Panc1 (cell line): ENCODE measurements at regions not wholly inside any gene's neighbourhood (a gene's known extent, or its start where the extent isn't known, plus 50 kb on each side); places are given as distances from the start of the nearest gene placed in this dataset.

Source experiments
- ATAC-seq: fragments of 200-7000 bp; cut with Tn5 transposase; 2 replicates; pipeline ENCODE4 v1.9.1; 2020; ENCODE audit warnings: mild to moderate bottlenecking, moderate library complexity
- BruUV-seq: library from RNA; stranded (reverse); fragments of 400-500 nt; replicated peaks from 2 replicates; lab custom pipeline; 2021; lab: Mats Ljungman, UMichigan
- CTCF ChIA-PET: fragments of 300-600 bp; sonication (Branson Sonifier 250); formaldehyde crosslinking; loops from one replicate; lab custom pipeline; 2022; ENCODE audit warnings: antibody characterized with exemption; lab: Charles Lee
- POLR2A ChIA-PET: fragments of 300-600 bp; sonication (Branson Sonifier 250); formaldehyde crosslinking; loops from one replicate; lab custom pipeline; 2022; ENCODE audit warnings: antibody characterized with exemption; lab: Charles Lee
- DNase-seq: peaks from one replicate; pipeline ENCODE4 v3.0.0-alpha.2; 2010; ENCODE audit warnings: low read depth, low spot score
- H3K27ac ChIP-seq: 2 replicates; pipeline ENCODE4 v1.5.1; 2011; ENCODE audit warnings: mild to moderate bottlenecking, low read length, inconsistent platforms
- H3K27me3 ChIP-seq: fragments of 200-500 bp; sonication (Bioruptor generic); 2 replicates; pipeline ENCODE4 v1.6.0; 2014; ENCODE audit warnings: low read length, inconsistent platforms; ENCODE audit not compliant: control insufficient read depth, insufficient read depth
- H3K36me3 ChIP-seq: fragments of 200-500 bp; sonication (Bioruptor generic); 2 replicates; pipeline ENCODE4 v1.5.1; 2014; ENCODE audit warnings: inconsistent platforms, mild to moderate bottlenecking, low read length, moderate library complexity; ENCODE audit not compliant: control insufficient read depth, insufficient read depth
- H3K4me1 ChIP-seq: 2 replicates; pipeline ENCODE4 v1.5.1; 2011; ENCODE audit warnings: inconsistent platforms, mild to moderate bottlenecking, low read length, moderate library complexity; ENCODE audit not compliant: control insufficient read depth, insufficient read depth
- H3K4me3 ChIP-seq, 2 experiments: 2 replicates each; pipeline ENCODE4 v1.5.1; 2011 to 2012; ENCODE audit warnings: low read depth in 2 of 2, low read length in 2 of 2, mild to moderate bottlenecking in 2 of 2, inconsistent platforms in 1 of 2, moderate library complexity in 1 of 2
- H3K9me3 ChIP-seq: fragments of 200-500 bp; sonication (Bioruptor generic); 2 replicates; pipeline ENCODE4 v1.5.1; 2014; ENCODE audit warnings: low read depth, mild to moderate bottlenecking, inconsistent platforms, low read length, moderate library complexity; ENCODE audit not compliant: control insufficient read depth, insufficient read depth
- POLR2AphosphoS5 ChIP-seq: IDR thresholded peaks from 2 replicates; pipeline ENCODE4 v1.6.1; 2012; ENCODE audit warnings: mild to moderate bottlenecking, low read depth, low read length, moderate library complexity
- SIN3A ChIP-seq: IDR thresholded peaks from 2 replicates; pipeline ENCODE4 v1.6.1; 2012; ENCODE audit warnings: low read depth, mild to moderate bottlenecking, low read length, moderate library complexity, borderline replicate concordance; ENCODE audit not compliant: insufficient read depth
- TCF7L2 ChIP-seq: IDR thresholded peaks from 2 replicates; pipeline ENCODE4 v1.6.1; 2011; ENCODE audit warnings: mild to moderate bottlenecking, low read depth, low read length, inconsistent platforms
- in situ Hi-C: cut with HindIII; loops from 2 replicates; pipeline ENCODE4 v1.10.0; 2016; ENCODE audit warnings: low sequenced_read_pairs, low pct_unique_long_range_greater_than_20kb
- intact Hi-C: fragments of 100-400 bp; cut with micrococcal nuclease; formaldehyde crosslinking; loops from one replicate; pipeline ENCODE4 v1.10.0; 2022; ENCODE audit not compliant: unreplicated experiment
- TF ChIP-seq, protein P1 (sequence below): fragments of 450-650 bp; IDR thresholded peaks from 2 replicates; pipeline ENCODE4 v1.5.1; 2017; ENCODE audit warnings: mild to moderate bottlenecking
- TF ChIP-seq, protein P2 (sequence below), 2 experiments: IDR thresholded peaks; 2 replicates each; pipeline ENCODE4 v1.6.1; 2011 to 2012; ENCODE audit warnings: low read depth in 2 of 2, control low read depth in 1 of 2, low read length in 1 of 2, mild to moderate bottlenecking in 1 of 2, moderate library complexity in 1 of 2; ENCODE audit not compliant: insufficient read depth in 1 of 2

DNA sequence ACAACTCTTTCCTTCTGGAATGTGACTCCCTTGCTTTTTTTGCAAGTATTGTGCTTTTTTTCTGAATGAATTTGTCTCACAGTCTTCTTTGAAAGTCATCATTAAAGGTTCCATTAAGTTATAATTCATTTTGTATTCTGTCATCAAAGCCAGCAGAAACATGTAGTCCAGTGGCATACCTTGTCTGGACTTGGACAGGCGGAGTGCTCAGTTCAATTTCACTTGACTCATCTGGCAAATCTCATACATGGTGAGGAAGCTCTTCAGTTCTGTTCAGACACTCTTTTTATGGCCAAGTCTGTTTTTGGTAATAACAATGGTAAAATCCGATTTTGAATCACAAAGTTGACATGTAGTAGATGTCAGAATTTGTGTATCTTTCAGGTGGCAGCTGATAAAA is 260.8 kb upstream of the OPRM1 start:
- no peak overlapping the region for H3K27ac ChIP-seq
- no peak overlapping the region for H3K4me3 ChIP-seq
- no peaks in the 10 kb centered on the region for H3K36me3 ChIP-seq
- TF ChIP-seq SIN3A: no peak
- TF ChIP-seq, protein P1, sequence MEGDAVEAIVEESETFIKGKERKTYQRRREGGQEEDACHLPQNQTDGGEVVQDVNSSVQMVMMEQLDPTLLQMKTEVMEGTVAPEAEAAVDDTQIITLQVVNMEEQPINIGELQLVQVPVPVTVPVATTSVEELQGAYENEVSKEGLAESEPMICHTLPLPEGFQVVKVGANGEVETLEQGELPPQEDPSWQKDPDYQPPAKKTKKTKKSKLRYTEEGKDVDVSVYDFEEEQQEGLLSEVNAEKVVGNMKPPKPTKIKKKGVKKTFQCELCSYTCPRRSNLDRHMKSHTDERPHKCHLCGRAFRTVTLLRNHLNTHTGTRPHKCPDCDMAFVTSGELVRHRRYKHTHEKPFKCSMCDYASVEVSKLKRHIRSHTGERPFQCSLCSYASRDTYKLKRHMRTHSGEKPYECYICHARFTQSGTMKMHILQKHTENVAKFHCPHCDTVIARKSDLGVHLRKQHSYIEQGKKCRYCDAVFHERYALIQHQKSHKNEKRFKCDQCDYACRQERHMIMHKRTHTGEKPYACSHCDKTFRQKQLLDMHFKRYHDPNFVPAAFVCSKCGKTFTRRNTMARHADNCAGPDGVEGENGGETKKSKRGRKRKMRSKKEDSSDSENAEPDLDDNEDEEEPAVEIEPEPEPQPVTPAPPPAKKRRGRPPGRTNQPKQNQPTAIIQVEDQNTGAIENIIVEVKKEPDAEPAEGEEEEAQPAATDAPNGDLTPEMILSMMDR: no peak
- no peak for DNase-seq
- H3K9me3 ChIP-seq: no peaks in the 10 kb centered on the region; the same call in 1 of the 2 replicates
- H3K4me1 ChIP-seq: no peaks in the 10 kb centered on the region
- intact Hi-C loops (no loop called here), in situ Hi-C loops (no loop called here)
- ATAC-seq: no peak
- CTCF ChIA-PET: no interaction called here
- H3K27me3 ChIP-seq: no peaks in the 10 kb centered on the region
- POLR2A ChIA-PET: no interaction called here
- BruUV-seq: no TSS peak

DNA sequence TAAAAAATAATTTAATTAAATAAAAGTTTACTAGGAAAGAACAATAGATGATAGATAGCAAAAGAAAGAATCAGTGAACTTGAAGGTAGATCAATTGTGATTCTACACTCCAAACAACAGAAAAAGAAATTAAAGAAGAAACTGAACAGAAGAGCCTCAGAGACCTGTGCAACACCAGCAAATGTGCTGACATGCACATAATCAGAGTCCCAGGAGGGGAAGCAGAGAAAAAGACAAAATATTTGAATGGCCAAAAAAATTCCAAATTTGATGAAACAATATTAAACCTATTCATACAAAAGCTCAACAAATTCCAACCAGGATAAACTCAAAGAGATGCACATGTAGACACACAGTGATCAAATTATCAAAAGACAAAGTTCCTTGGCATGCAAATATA is 267.5 kb upstream of the OPRM1 start:
- BruUV-seq: no TSS peak
- Histone ChIP-seq H3K9me3 (no peaks in the 10 kb centered on the region), H3K27me3 (no peaks in the 10 kb centered on the region), H3K27ac (no peak overlapping the region), H3K36me3 (no peaks in the 10 kb centered on the region), H3K4me3 (no peak overlapping the region), H3K4me1 (no peaks in the 10 kb centered on the region)
- DNase-seq (no peak), ATAC-seq (no peak)
- POLR2A ChIA-PET: no interaction called here
- intact Hi-C loops (no loop called here), in situ Hi-C loops (no loop called here)
- TF ChIP-seq, protein P1: no peak
- no peak for TF ChIP-seq TCF7L2
- CTCF ChIA-PET: no interaction called here

DNA sequence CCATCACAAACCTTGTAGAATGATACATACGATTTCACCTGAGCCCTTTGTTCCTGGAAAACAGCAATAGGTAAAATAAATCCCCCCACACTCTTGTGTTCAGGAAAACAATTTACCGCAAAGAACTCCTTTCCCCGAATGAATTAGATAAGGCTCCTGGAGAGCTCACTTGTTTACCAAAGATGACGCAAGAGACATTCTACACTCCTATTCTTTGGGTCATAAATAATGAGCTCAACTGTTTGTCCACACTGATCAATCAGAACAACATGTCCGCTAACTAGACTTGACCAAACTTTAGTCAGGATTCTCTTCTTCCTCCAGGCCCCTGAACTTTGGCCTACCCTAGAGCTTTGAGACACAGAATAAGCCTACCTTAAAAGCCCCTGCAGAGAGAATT is 271.9 kb upstream of the OPRM1 start:
- no peak for ATAC-seq
- intact Hi-C loops: no loop called here

More for the DNA sequence above, 271.9 kb upstream of the OPRM1 start:
- in situ Hi-C loops: no loop called here
- no TSS peak for BruUV-seq
- Histone ChIP-seq H3K9me3 (no peaks in the 10 kb centered on the region), H3K27me3 (no peaks in the 10 kb centered on the region), H3K27ac (no peak overlapping the region), H3K4me1 (no peaks in the 10 kb centered on the region), H3K4me3 (no peak overlapping the region), H3K36me3 (no peaks in the 10 kb centered on the region)
- TF ChIP-seq TCF7L2 (no peak), SIN3A (no peak), POLR2AphosphoS5 (no peak)
- TF ChIP-seq, protein P2, sequence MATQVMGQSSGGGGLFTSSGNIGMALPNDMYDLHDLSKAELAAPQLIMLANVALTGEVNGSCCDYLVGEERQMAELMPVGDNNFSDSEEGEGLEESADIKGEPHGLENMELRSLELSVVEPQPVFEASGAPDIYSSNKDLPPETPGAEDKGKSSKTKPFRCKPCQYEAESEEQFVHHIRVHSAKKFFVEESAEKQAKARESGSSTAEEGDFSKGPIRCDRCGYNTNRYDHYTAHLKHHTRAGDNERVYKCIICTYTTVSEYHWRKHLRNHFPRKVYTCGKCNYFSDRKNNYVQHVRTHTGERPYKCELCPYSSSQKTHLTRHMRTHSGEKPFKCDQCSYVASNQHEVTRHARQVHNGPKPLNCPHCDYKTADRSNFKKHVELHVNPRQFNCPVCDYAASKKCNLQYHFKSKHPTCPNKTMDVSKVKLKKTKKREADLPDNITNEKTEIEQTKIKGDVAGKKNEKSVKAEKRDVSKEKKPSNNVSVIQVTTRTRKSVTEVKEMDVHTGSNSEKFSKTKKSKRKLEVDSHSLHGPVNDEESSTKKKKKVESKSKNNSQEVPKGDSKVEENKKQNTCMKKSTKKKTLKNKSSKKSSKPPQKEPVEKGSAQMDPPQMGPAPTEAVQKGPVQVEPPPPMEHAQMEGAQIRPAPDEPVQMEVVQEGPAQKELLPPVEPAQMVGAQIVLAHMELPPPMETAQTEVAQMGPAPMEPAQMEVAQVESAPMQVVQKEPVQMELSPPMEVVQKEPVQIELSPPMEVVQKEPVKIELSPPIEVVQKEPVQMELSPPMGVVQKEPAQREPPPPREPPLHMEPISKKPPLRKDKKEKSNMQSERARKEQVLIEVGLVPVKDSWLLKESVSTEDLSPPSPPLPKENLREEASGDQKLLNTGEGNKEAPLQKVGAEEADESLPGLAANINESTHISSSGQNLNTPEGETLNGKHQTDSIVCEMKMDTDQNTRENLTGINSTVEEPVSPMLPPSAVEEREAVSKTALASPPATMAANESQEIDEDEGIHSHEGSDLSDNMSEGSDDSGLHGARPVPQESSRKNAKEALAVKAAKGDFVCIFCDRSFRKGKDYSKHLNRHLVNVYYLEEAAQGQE (IDR thresholded peaks at IDR 0.05; ENCODE audit: insufficient read depth in 1 of 2, low read depth in 2 of 2, low read length in 1 of 2): no peak
- TF ChIP-seq, protein P1: no peak
- DNase-seq: no peak
- POLR2A ChIA-PET: no interaction called here
- CTCF ChIA-PET: no interaction called here
